ENCODE measurements at regions not wholly inside any gene's neighbourhood (a gene's known extent, or its start where the extent isn't known, plus 50 kb on each side); places are given as distances from the start of the nearest gene placed in this dataset.

DNA sequence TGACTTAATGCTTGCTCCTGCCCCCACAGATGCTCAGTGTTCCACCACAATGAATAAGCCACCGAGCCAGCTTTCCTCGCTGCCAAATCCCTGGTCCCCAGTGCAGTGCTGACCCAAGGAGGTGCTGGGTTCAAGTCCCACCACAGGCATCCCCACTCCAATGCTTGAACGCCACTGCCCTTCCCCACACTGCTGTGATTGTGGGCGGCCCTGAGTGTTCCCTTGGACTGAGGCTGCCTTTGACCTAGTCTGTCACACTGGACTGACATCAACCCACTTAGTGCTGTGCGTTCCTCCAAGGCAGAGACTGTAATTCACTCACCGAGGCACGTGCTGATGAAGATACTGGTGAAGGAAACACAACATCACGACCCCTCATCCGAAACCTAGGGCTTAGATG lies 83.4 kb upstream of the TMCC3 start:
- DNase-seq (ENCODE audit: low read depth): no peak
- TF ChIP-seq, protein P1, sequence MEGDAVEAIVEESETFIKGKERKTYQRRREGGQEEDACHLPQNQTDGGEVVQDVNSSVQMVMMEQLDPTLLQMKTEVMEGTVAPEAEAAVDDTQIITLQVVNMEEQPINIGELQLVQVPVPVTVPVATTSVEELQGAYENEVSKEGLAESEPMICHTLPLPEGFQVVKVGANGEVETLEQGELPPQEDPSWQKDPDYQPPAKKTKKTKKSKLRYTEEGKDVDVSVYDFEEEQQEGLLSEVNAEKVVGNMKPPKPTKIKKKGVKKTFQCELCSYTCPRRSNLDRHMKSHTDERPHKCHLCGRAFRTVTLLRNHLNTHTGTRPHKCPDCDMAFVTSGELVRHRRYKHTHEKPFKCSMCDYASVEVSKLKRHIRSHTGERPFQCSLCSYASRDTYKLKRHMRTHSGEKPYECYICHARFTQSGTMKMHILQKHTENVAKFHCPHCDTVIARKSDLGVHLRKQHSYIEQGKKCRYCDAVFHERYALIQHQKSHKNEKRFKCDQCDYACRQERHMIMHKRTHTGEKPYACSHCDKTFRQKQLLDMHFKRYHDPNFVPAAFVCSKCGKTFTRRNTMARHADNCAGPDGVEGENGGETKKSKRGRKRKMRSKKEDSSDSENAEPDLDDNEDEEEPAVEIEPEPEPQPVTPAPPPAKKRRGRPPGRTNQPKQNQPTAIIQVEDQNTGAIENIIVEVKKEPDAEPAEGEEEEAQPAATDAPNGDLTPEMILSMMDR (IDR thresholded peaks at IDR 0.05; ENCODE audit: low read depth, low read length, missing control alignments): no peak
- in situ Hi-C loops (cut with HindIII; ENCODE audit: low sequenced_read_pairs): loop anchor here (5.0 kb wide), 1 partner anchor 66 kb away; no protein-coding TSS in a partner anchor
- no peak overlapping the region for H3K4me3 ChIP-seq (ENCODE audit: low read depth, low read length)

DNA sequence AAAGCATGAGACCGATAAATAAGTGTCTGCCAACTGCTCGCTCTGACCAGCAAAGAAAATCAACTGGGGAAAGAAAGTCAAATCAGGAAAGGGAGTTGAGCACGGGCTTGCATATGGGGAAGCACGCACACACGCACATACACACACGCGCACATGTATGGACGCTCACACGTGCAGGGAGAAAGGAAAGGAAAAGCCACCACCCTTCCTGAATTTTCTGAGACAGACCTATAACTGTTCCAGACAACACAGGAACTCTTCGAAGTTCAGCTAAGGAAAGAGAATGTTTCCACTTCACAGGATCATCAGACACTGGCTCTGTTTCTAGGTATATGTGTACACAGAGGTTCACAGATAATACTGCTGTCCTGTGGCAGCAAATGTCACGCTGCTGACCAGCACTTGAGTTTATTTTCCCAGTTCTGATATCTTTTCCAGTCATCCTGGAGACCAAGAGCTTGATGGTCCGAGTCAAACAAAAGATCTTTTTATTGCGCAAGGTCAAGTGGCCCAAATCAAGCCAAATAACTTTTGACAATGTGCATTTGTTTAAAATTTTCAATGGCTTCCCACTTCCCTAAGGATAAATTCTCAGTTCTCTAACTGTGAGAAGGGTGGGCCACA lies 82.1 kb upstream of the TMCC3 start:
- DNase-seq (ENCODE audit: low read depth): no peak
- in situ Hi-C loops (cut with HindIII; ENCODE audit: low sequenced_read_pairs): loop anchor here (5.0 kb wide), 1 partner anchor 65 kb away; no protein-coding TSS in a partner anchor
- TF ChIP-seq, protein P1 (IDR thresholded peaks at IDR 0.05; ENCODE audit: low read depth, low read length, missing control alignments): no peak
- no peak overlapping the region for H3K4me3 ChIP-seq (ENCODE audit: low read depth, low read length)

DNA sequence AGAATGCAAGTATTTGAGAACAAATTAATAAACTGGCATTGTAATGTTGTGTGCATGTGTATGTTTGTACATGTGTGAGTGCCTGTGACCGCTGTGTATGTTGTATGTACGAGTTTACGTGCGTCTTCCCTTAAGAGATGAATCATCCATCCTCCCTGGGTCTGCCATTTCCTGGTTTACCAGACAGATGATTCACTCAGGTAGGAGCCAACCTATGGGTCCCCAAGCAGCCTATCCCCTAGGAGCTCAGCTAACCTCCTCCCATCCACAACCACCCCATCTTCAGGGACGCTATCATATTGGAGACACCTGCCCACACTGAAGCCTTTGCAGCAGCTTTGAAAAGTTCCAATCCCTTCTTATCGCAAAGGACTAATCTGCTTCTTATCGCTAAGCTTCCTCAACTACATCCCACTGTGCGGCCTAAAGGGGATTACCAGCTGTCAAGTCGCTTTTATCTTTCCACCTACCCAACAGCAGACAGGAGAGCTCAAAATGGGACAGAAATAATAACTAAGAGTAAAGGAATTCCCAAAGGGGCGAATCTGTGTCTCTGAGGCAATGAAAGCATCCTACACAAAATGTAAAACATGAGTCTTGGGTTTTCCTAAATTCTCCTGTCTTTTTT lies 81.5 kb upstream of the TMCC3 start:
- in situ Hi-C loops (cut with HindIII; ENCODE audit: low sequenced_read_pairs): loop anchor here (5.0 kb wide), 1 partner anchor 65 kb away; no protein-coding TSS in a partner anchor
- TF ChIP-seq, protein P1 (IDR thresholded peaks at IDR 0.05; ENCODE audit: low read depth, low read length, missing control alignments): no peak
- H3K4me3 ChIP-seq (ENCODE audit: low read depth, low read length): no peak overlapping the region
- no peak for DNase-seq (ENCODE audit: low read depth)

DNA sequence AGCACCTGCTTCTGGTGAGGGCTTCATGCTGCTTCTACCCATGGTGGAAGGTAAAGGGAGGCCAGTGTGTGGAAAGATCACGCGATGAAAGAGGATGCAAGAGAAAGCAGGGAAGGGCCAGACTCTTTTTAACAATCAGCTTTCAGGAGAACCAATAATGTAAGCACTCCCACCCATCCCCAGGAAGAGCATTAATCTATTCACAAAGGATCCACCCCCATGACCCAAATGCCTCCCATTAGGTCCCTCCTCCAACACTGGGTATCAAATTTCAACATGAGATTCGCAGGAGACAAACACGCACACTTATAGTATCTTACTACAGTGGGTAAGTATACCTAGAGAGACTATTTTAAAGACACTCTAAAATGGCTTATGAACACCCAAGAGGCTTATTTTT lies 80.5 kb upstream of the TMCC3 start:
- no peak overlapping the region for H3K4me3 ChIP-seq (ENCODE audit: low read depth, low read length)
- no peak for DNase-seq (ENCODE audit: low read depth)
- TF ChIP-seq, protein P1 (IDR thresholded peaks at IDR 0.05; ENCODE audit: low read depth, low read length, missing control alignments): no peak
- in situ Hi-C loops (cut with HindIII; ENCODE audit: low sequenced_read_pairs): loop anchor here (5.0 kb wide), 1 partner anchor 64 kb away; no protein-coding TSS in a partner anchor

DNA sequence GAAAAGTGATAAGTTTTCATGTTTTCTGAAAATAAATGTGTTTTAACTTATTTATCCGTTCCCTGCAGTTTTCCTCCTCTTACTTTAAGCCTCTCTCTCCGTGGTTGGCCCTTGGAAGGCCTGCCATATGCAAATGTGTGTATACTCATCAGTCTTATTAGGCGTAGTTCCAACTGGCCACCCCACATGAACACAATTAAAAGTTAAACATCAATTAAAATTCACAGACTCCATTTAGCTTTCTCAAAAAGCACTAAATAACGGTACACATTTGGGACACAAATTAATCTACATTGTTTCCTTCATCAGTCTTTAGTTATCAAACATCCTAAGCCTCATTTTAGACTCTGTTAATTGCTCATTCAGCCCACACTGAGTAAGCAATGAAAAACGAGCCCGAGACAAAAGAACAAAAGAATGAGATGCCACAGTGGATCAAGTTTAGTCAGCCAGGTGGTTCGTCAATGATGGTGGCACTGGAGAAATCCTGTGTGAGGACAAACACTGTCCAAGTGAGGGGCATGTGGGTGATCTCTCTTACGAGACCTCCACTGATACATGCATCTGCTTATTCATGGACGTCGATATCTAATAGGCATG lies 76.0 kb upstream of the TMCC3 start:
- DNase-seq (ENCODE audit: low read depth): no peak
- TF ChIP-seq, protein P1 (IDR thresholded peaks at IDR 0.05; ENCODE audit: low read depth, low read length, missing control alignments): no peak
- no peak overlapping the region for H3K4me3 ChIP-seq (ENCODE audit: low read depth, low read length)
- in situ Hi-C loops (cut with HindIII; ENCODE audit: low sequenced_read_pairs): no loop called here

DNA sequence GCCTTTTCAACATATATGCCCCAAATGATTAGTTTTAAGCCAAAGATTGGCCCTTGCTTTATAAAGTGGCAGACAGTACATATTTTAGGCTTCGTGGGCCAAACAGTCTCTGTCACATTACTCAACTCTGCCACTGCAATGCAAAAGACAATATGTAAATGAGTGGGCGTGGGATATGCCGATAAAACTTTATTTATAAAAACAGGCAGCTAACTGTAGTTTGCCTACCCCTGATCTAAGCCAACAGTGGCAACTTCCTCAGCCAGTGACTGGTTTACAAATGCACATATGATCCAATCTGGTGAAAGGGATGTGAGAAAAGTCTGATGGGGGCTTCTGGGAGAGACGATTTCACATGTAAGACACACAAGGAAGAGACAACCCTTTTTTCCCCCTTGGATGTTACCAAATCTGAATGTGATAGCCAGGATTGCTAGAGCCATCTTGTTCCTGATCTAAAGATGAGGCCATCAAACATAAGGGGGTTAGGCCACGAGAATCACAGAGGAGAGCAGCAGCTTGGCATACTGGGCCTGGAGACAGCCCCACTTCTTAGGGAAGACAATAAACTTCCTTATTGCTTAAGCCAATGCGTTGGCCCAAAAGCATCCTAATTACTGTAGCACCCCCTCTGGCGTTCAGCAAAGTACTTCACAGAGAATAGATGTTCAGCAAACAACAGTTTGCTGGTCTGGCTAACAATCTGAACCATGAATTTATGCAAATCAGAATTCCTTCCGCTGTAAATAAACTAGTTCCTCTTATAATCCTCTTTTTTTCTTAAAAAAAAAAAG lies 75.2 kb upstream of the TMCC3 start:
- in situ Hi-C loops (cut with HindIII; ENCODE audit: low sequenced_read_pairs): no loop called here
- TF ChIP-seq, protein P1 (IDR thresholded peaks at IDR 0.05; ENCODE audit: low read depth, low read length, missing control alignments): peak; percentile 63

More for the DNA sequence above, 75.2 kb upstream of the TMCC3 start:
- H3K4me3 ChIP-seq (ENCODE audit: low read depth, low read length): no peak overlapping the region
- peak; percentile 20 for DNase-seq (ENCODE audit: low read depth)

Measured in astrocyte of the cerebellum (primary cell).